ENCODE measurements at regions not wholly inside any gene's neighbourhood (a gene's known extent, or its start where the extent isn't known, plus 50 kb on each side); places are given as distances from the start of the nearest gene placed in this dataset.
"Not testable (repeated sequence)": the region's sequence is repeated elsewhere in the genome, so short reads cannot be mapped to it uniquely, and the experiment has no call there.

- ATAC-seq (no peak), DNase-seq (ENCODE audit: low spot score) (no peak)
These were observed 72.9 kb upstream of the NAMPT start for GRCh38 chr7:106357675-106358074.

GRCh38 chr7:106354822-106355221 lies 70.0 kb upstream of the NAMPT start:
- ATAC-seq, result no peak
- DNase-seq (ENCODE audit: low spot score), result no peak

GRCh38 chr7:106353944-106354343 lies 69.2 kb upstream of the NAMPT start:
- DNase-seq (ENCODE audit: low spot score), result no peak
- ATAC-seq, result no peak

GRCh38 chr7:106348231-106348630 lies 63.4 kb upstream of the NAMPT start:
- DNase-seq (ENCODE audit: low spot score) (no peak), ATAC-seq (no peak)

GRCh38 chr7:106347229-106347833 lies 62.5 kb upstream of the NAMPT start:
- ATAC-seq, result no peak
- DNase-seq (ENCODE audit: low spot score), result no peak

- ATAC-seq, result no peak
These were observed 62.0 kb upstream of the NAMPT start for GRCh38 chr7:106346678-106347217.

GRCh38 chr7:106346167-106346677 lies 61.4 kb upstream of the NAMPT start:
- no peak for ATAC-seq
- DNase-seq (ENCODE audit: low spot score), result no peak

More at GRCh38 chr7:106346678-106347217, 62.0 kb upstream of the NAMPT start:
- DNase-seq (ENCODE audit: low spot score), result no peak

- no peak for ATAC-seq
- no peak for DNase-seq (ENCODE audit: low spot score)
These were observed 60.8 kb upstream of the NAMPT start for GRCh38 chr7:106345421-106346166.

GRCh38 chr7:106344861-106345260 lies 60.1 kb upstream of the NAMPT start:
- DNase-seq (ENCODE audit: low spot score) (no peak), ATAC-seq (peak; percentile 45)

- no peak for DNase-seq (ENCODE audit: low spot score)
- no peak for ATAC-seq
These were observed 59.4 kb upstream of the NAMPT start for GRCh38 chr7:106344211-106344610.

- ATAC-seq; DNase-seq (ENCODE audit: low spot score): not testable (repeated sequence)
These were observed 57.3 kb upstream of the NAMPT start for GRCh38 chr7:106342049-106342448.

- not testable (repeated sequence) for DNase-seq (ENCODE audit: low spot score); ATAC-seq
These were observed 55.4 kb upstream of the NAMPT start for GRCh38 chr7:106340247-106340596.

GRCh38 chr7:106339513-106340246 lies 54.9 kb upstream of the NAMPT start:
- ATAC-seq (no peak), DNase-seq (ENCODE audit: low spot score) (no peak)

GRCh38 chr7:106337754-106338153 lies 53.0 kb upstream of the NAMPT start:
- no peak for ATAC-seq
- DNase-seq (ENCODE audit: low spot score), result no peak

- DNase-seq (ENCODE audit: low spot score), result no peak
- ATAC-seq, result no peak
These were observed 51.0 kb upstream of the NAMPT start for GRCh38 chr7:106335814-106336213.
